Spleen (tissue), 7 donors: ENCODE measurements at regions not wholly inside any gene's neighbourhood (a gene's known extent, or its start where the extent isn't known, plus 50 kb on each side); places are given as distances from the start of the nearest gene placed in this dataset.

Experiments
- POLR2A ChIP-seq, 3 donors: fragments of 450-650 bp; IDR thresholded peaks; one replicate each; pipeline ENCODE4 v1.5.1; 2017; ENCODE audit warnings: antibody characterized with exemption in 3 of 3, mild to moderate bottlenecking in 1 of 3
- POLR2AphosphoS5 ChIP-seq, 3 donors: sonication (generic); formaldehyde crosslinking; IDR thresholded peaks; one replicate each; pipeline ENCODE4 v1.5.1; 2017; ENCODE audit warnings: antibody characterized with exemption in 3 of 3
- TF ChIP-seq, protein P1 (sequence below), 11 experiments: fragments of 200-600 bp in 7 of 11; fragments of 450-650 bp in 4 of 11; sonication (generic) in 4 of 11; IDR thresholded peaks in 8 of 11; conservative IDR thresholded peaks in 3 of 11; 1 replicate in 7 of 11; 2 replicates in 4 of 11; pipeline versions ENCODE4 v1.4.0 to v1.8.0; 2016 to 2021; ENCODE audit warnings: antibody characterized with exemption in 11 of 11, inconsistent platforms in 4 of 11, mild to moderate bottlenecking in 1 of 11
- donor health status: DM: no; HTN: no; CAD: no; lungs with moderate emphysema.
- donor health status: DM: no; HTN: no; CAD: no.
- donor health status: DM: no; HTN: no; CAD: no.

DNA sequence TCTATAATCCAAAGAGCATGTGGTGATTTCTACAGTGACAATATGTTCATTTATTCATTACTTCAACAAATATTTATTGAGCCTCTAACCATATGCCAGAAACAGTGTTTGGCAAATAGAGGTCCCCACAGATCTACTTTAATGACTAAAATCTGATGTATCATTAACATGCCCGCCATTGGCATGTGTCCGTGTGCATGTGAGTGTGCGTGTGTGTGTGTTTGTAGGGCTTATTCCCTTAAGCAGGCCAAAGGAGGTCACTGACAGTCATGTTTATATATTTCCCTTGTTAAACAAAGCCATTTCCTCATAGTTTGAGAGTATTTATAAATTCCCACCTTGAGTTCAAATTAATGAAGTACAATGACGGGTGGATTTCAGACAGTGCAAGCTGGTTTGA lies 174.4 kb upstream of the IRX6 start:
- TF ChIP-seq, protein P1, sequence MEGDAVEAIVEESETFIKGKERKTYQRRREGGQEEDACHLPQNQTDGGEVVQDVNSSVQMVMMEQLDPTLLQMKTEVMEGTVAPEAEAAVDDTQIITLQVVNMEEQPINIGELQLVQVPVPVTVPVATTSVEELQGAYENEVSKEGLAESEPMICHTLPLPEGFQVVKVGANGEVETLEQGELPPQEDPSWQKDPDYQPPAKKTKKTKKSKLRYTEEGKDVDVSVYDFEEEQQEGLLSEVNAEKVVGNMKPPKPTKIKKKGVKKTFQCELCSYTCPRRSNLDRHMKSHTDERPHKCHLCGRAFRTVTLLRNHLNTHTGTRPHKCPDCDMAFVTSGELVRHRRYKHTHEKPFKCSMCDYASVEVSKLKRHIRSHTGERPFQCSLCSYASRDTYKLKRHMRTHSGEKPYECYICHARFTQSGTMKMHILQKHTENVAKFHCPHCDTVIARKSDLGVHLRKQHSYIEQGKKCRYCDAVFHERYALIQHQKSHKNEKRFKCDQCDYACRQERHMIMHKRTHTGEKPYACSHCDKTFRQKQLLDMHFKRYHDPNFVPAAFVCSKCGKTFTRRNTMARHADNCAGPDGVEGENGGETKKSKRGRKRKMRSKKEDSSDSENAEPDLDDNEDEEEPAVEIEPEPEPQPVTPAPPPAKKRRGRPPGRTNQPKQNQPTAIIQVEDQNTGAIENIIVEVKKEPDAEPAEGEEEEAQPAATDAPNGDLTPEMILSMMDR (IDR thresholded peaks at IDR 0.05 in 8 of 11, conservative IDR thresholded peaks at IDR 0.05 in 3 of 11), result no peak
- no peak for TF ChIP-seq POLR2AphosphoS5 (IDR thresholded peaks at IDR 0.05)
- no peak for TF ChIP-seq POLR2A (IDR thresholded peaks at IDR 0.05)
